ENCODE measurements at regions not wholly inside any gene's neighbourhood (a gene's known extent, or its start where the extent isn't known, plus 50 kb on each side); places are given as distances from the start of the nearest gene placed in this dataset.

- Histone ChIP-seq H2BK15ac (ENCODE audit: low read length) (0 out of 2 replicates have a peak overlapping the region, but pooled peaks have one; percentile 53), H2BK120ac (replicated peaks; ENCODE audit: low read depth, low read length) (no peak overlapping the region), H2BK20ac (ENCODE audit: low read length) (no peak overlapping the region), H4K20me1 (replicated peaks in 1 of 2; ENCODE audit: control insufficient read depth in 1 of 2, insufficient read depth in 2 of 2, low read length in 2 of 2) (peaks cover 0 to 8% of the 10 kb centered on the region in 2 experiments), H3K4me2 (ENCODE audit: insufficient read depth in 1 of 2, low read depth in 2 of 2, low read length in 2 of 2) (no peak overlapping the region), H2BK5ac (ENCODE audit: low read depth, low read length) (no peak overlapping the region), H3K14ac (ENCODE audit: insufficient read length) (no peak overlapping the region), H3K36me3 (ENCODE audit: control insufficient read depth in 2 of 4, insufficient read depth in 4 of 4, low read length in 3 of 4) (no peaks in the 10 kb centered on the region), H3K79me2 (ENCODE audit: control insufficient read depth in 1 of 2, insufficient read depth in 2 of 2, low read length in 2 of 2) (no peaks in the 10 kb centered on the region), H3K56ac (replicated peaks; ENCODE audit: insufficient read length, low read depth, low read length) (no peak overlapping the region), H3K9me3 (ENCODE audit: insufficient read depth in 2 of 2, low read depth in 1 of 2, low read length in 1 of 2) (0 out of 4 replicates have a peak, but pooled peaks cover 0 to 5% of the 10 kb centered on the region in 2 experiments), H3K27ac (ENCODE audit: low read depth, low read length) (no peak overlapping the region), H3K9ac (replicated peaks in 1 of 4; ENCODE audit: extremely low read depth in 1 of 4, low read depth in 3 of 4, low read length in 3 of 4) (no peak overlapping the region), H3K23me2 (ENCODE audit: low read depth, low read length) (peaks cover 3% of the 10 kb centered on the region; the same call in 1 of the 2 replicates), H3K4me3 (ENCODE audit: extremely low read depth in 1 of 4, insufficient read depth in 2 of 4, low read depth in 3 of 4, low read length in 4 of 4) (no peak overlapping the region), H3K23ac (ENCODE audit: insufficient read length) (no peak overlapping the region), H2AFZ (ENCODE audit: low read length) (no peak overlapping the region), H3K79me1 (ENCODE audit: low read depth, low read length) (no peaks in the 10 kb centered on the region), H3K4me1 (replicated peaks in 1 of 4; ENCODE audit: control insufficient read depth in 3 of 4, insufficient read depth in 4 of 4, low read length in 3 of 4) (peaks cover 0 to 5% (median 2%) of the 10 kb centered on the region in 4 experiments; a peak in 6 of 7 replicates), H2BK12ac (ENCODE audit: low read depth, low read length) (no peak overlapping the region), H4K8ac (ENCODE audit: extremely low read depth, insufficient read depth, low read length) (no peak overlapping the region; the same call in 1 of the 2 replicates), H4K91ac (replicated peaks; ENCODE audit: insufficient read length, low read length) (no peak overlapping the region), H3K27me3 (replicated peaks in 1 of 4; ENCODE audit: control insufficient read depth in 3 of 4, extremely low read depth in 1 of 4, insufficient read depth in 3 of 4, low read length in 3 of 4) (peaks cover 0 to 2% (median 0%) of the 10 kb centered on the region in 4 experiments; a peak in 2 of 7 replicates), H3K18ac (ENCODE audit: extremely low read depth, low read length) (no peak overlapping the region), H2AK5ac (ENCODE audit: low read depth, low read length) (no peak overlapping the region), H3K4ac (replicated peaks; ENCODE audit: insufficient read length, low read depth, low read length) (no peak overlapping the region), H4K5ac (ENCODE audit: insufficient read length, low read depth, low read length) (no peak overlapping the region)
- FAIRE-seq (no peak), DNase-seq (ENCODE audit: low read depth in 1 of 2, low spot score in 2 of 2) (peak in 1 of 2 experiments; percentile 42)
- POLR2A ChIA-PET (ENCODE audit: partially characterized antibody): no interaction called here
- 91% methylated on average over 14 of the region's 14 CpGs; no CpG with 5 or more reads in 1 of the 2 experiments for WGBS, 2 experiments (ENCODE audit: extremely low coverage in 1 of 2, insufficient coverage in 1 of 2, insufficient read length in 1 of 2, insufficient replicate concordance in 2 of 2, low coverage in 1 of 2, low lambda C conversion rate in 2 of 2, missing lambda C conversion rate in 1 of 2)
- CTCF ChIA-PET (ENCODE audit: partially characterized antibody): no interaction called here
- TF ChIP-seq BCL11A (IDR thresholded peaks at IDR 0.05; ENCODE audit: low read depth in 2 of 2, low read length in 2 of 2): no peak
- no peak for TF ChIP-seq ASH2L (IDR thresholded peaks at IDR 0.05; ENCODE audit: low read length)
- TF ChIP-seq POU5F1 (IDR thresholded peaks at IDR 0.05; ENCODE audit: low read depth, low read length): no peak
- TF ChIP-seq CHD2 (IDR thresholded peaks at IDR 0.05; ENCODE audit: low read length): no peak
- TF ChIP-seq TEAD4 (IDR thresholded peaks at IDR 0.05; ENCODE audit: low read depth, low read length): no peak
- no peak for TF ChIP-seq HDAC6 (IDR thresholded peaks at IDR 0.05; ENCODE audit: low read depth, low read length)
- no peak for TF ChIP-seq MAFK (IDR thresholded peaks at IDR 0.05; ENCODE audit: low read depth, low read length)
- TF ChIP-seq TAF7 (optimal IDR thresholded peaks at IDR 0.05; ENCODE audit: borderline replicate concordance, low read depth, low read length): no peak
- TF ChIP-seq CBX8 (IDR thresholded peaks at IDR 0.05; ENCODE audit: borderline replicate concordance, low read depth, low read length): no peak
- no peak for TF ChIP-seq RAD21 (IDR thresholded peaks at IDR 0.05 in 1 of 2, conservative IDR thresholded peaks at IDR 0.05 in 1 of 2; ENCODE audit: low read depth in 2 of 2, low read length in 2 of 2)
- TF ChIP-seq JUND (IDR thresholded peaks at IDR 0.05; ENCODE audit: low read length): no peak
- no peak for TF ChIP-seq POLR2A (IDR thresholded peaks at IDR 0.05; ENCODE audit: control extremely low read depth in 1 of 2, low read depth in 2 of 2, low read length in 2 of 2)
- TF ChIP-seq JUN (IDR thresholded peaks at IDR 0.05; ENCODE audit: low read depth, low read length): no peak
These were observed 237.3 kb upstream of the TNRC6C start for GRCh38 chr17:77720946-77721845.
